Mesendoderm (in vitro differentiated cells): ENCODE measurements at regions not wholly inside any gene's neighbourhood (a gene's known extent, or its start where the extent isn't known, plus 50 kb on each side); places are given as distances from the start of the nearest gene placed in this dataset.
A peak's percentile ranks its signal among the peaks of the same experiment; 100 is the strongest.

Experiments
- DNase-seq: peaks from one replicate; pipeline ENCODE4 v3.0.0; 2013
- H2AK5ac ChIP-seq: 2 replicates; pipeline ENCODE4 v1.6.1; 2013; ENCODE audit warnings: low read length, inconsistent platforms
- H2BK120ac ChIP-seq: 2 replicates; pipeline ENCODE4 v1.6.1; 2013; ENCODE audit warnings: low read depth, mild to moderate bottlenecking, low read length, moderate library complexity, mixed read lengths
- H2BK15ac ChIP-seq: replicated peaks from 2 replicates; pipeline ENCODE4 v1.6.1; 2013; ENCODE audit warnings: low read depth, mild to moderate bottlenecking, moderate library complexity
- H2BK5ac ChIP-seq: 2 replicates; pipeline ENCODE4 v1.6.1; 2013; ENCODE audit warnings: low read length, inconsistent platforms
- H3K18ac ChIP-seq: 2 replicates; pipeline ENCODE4 v1.6.1; 2013; ENCODE audit warnings: mild to moderate bottlenecking, low read length, mixed read lengths
- H3K23ac ChIP-seq: one replicate; pipeline ENCODE4 v1.6.1; 2013; ENCODE audit warnings: low read length
- H3K27ac ChIP-seq: 2 replicates; pipeline ENCODE4 v1.5.1; 2013; ENCODE audit warnings: low read depth, mild to moderate bottlenecking, inconsistent platforms, low read length, moderate library complexity
- H3K27me3 ChIP-seq: 2 replicates; pipeline ENCODE4 v1.6.1; 2013; ENCODE audit warnings: low read length, control low read depth, mild to moderate bottlenecking, inconsistent platforms; ENCODE audit not compliant: insufficient read depth, poor library complexity
- H3K36me3 ChIP-seq: 2 replicates; pipeline ENCODE4 v1.6.1; 2013; ENCODE audit warnings: low read length, inconsistent platforms; ENCODE audit not compliant: control insufficient read depth, insufficient read depth
- H3K4ac ChIP-seq: one replicate; pipeline ENCODE4 v1.6.1; 2013; ENCODE audit warnings: low read depth, mild to moderate bottlenecking, low read length, moderate library complexity
- H3K4me1 ChIP-seq: 2 replicates; pipeline ENCODE4 v1.6.1; 2013; ENCODE audit warnings: low read depth, low read length, inconsistent platforms; ENCODE audit not compliant: control insufficient read depth
- H3K4me2 ChIP-seq: 2 replicates; pipeline ENCODE4 v1.6.1; 2013; ENCODE audit warnings: low read length
- H3K4me3 ChIP-seq: 2 replicates; pipeline ENCODE4 v1.5.1; 2013; ENCODE audit warnings: mild to moderate bottlenecking, low read length
- H3K56ac ChIP-seq: one replicate; pipeline ENCODE4 v1.6.1; 2013; ENCODE audit warnings: low read length
- H3K79me1 ChIP-seq: 2 replicates; pipeline ENCODE4 v1.6.1; 2013; ENCODE audit warnings: low read length, inconsistent platforms
- H3K79me2 ChIP-seq: 2 replicates; pipeline ENCODE4 v1.6.1; 2013; ENCODE audit warnings: mild to moderate bottlenecking, low read length; ENCODE audit not compliant: control insufficient read depth, insufficient read depth
- H3K9ac ChIP-seq: 2 replicates; pipeline ENCODE4 v1.6.1; 2013; ENCODE audit warnings: low read length, inconsistent platforms
- H4K5ac ChIP-seq: one replicate; pipeline ENCODE4 v1.6.1; 2013; ENCODE audit warnings: low read length
- H4K8ac ChIP-seq: one replicate; pipeline ENCODE4 v1.6.1; 2013; ENCODE audit warnings: low read depth, mild to moderate bottlenecking, control low read depth, low read length, moderate library complexity
- WGBS: extraction: QIAGEN DNeasy Blood & Tissue Kit; methylation state at CpG from one replicate; pipeline ENCODE4 v1.1.7; 2013; ENCODE audit warnings: low lambda C conversion rate, missing lambda C conversion rate; ENCODE audit not compliant: insufficient coverage; ENCODE audit errors: extremely low coverage; 5-methylcytosine and 5-hydroxymethylcytosine counted together

- no CpG with 5 or more reads among the region's 1 CpG for WGBS
Observed at GRCh38 chr12:77226368-77226767, 161.0 kb upstream of the E2F7 start.

DNA sequence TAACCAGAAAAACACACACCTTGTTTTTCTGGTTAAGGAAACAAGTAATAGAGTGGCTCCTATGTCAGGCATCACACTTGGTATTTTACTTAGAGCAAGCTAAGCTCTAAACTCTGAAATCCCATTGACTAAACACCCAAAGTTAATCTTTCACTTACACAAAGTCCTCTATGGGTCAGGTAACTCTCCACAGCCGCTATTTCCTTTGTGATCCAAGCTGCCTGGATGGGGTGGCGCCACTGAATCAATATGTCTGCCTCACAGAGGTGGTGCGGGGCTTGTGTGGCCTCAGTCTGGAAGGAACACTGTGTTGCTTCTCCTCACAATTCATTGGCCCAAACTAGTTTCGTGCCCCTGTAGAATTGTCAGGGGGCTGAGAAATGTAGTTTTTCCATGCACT is 160.0 kb upstream of the E2F7 start:
- Histone ChIP-seq H3K56ac (no peak overlapping the region), H2BK15ac (no peak overlapping the region), H3K79me1 (no peaks in the 10 kb centered on the region), H3K27me3 (no peaks in the 10 kb centered on the region), H3K23ac (no peak overlapping the region), H3K9ac (no peak overlapping the region), H3K4me3 (no peak overlapping the region), H2BK120ac (no peak overlapping the region), H4K5ac (no peak overlapping the region), H3K4me2 (no peak overlapping the region), H3K4me1 (peaks cover 2% of the 10 kb centered on the region), H3K79me2 (no peaks in the 10 kb centered on the region), H2AK5ac (no peak overlapping the region), H3K36me3 (no peaks in the 10 kb centered on the region), H3K27ac (no peak overlapping the region), H3K18ac (no peak overlapping the region), H4K8ac (no peak overlapping the region), H3K4ac (no peak overlapping the region), H2BK5ac (no peak overlapping the region)
- no CpG with 5 or more reads among the region's 4 CpGs for WGBS
- no peak for DNase-seq

More at GRCh38 chr12:77226368-77226767, 161.0 kb upstream of the E2F7 start:
- H3K4me2 ChIP-seq = no peak overlapping the region
- H2AK5ac ChIP-seq = no peak overlapping the region
- no peak overlapping the region for H3K4ac ChIP-seq
- no peak overlapping the region for H3K4me3 ChIP-seq
- H3K27ac ChIP-seq = no peak overlapping the region
- no peaks in the 10 kb centered on the region for H3K36me3 ChIP-seq
- no peak for DNase-seq
- H3K27me3 ChIP-seq = no peaks in the 10 kb centered on the region
- no peaks in the 10 kb centered on the region for H3K79me1 ChIP-seq
- H3K56ac ChIP-seq = no peak overlapping the region
- H3K23ac ChIP-seq = no peak overlapping the region
- peaks cover 2% of the 10 kb centered on the region for H3K4me1 ChIP-seq
- no peak overlapping the region for H2BK120ac ChIP-seq
- no peak overlapping the region for H2BK15ac ChIP-seq
- H3K9ac ChIP-seq = no peak overlapping the region
- H3K79me2 ChIP-seq = no peaks in the 10 kb centered on the region
- H4K5ac ChIP-seq = no peak overlapping the region
- no peak overlapping the region for H3K18ac ChIP-seq
- no peak overlapping the region for H2BK5ac ChIP-seq
- H4K8ac ChIP-seq = no peak overlapping the region

DNA sequence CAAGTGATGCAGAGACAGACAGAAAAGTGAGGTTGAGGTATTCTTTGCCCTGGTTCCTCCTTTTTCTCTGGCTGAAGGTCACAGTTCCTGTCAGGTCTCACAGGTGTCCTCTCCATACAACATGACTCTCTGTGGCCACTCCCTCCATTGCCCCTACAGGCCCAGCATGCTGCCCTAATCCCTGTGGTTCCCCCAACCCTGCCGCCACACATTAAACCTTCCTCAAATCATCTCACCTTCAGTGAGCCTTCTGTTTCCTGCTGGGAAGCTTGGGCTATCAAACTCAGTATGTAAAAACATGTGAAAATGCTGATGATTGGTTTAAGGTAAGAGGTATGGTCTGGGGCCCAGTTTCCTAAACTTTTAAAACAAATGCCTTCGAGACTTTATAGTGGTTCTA is 159.0 kb upstream of the E2F7 start:
- no peak overlapping the region for H4K8ac ChIP-seq
- no peak overlapping the region for H2AK5ac ChIP-seq
- H4K5ac ChIP-seq = no peak overlapping the region
- H3K27me3 ChIP-seq = no peaks in the 10 kb centered on the region
- no CpG with 5 or more reads among the region's 2 CpGs for WGBS
- DNase-seq = peak; percentile 61
- H3K4me1 ChIP-seq = peaks cover 2% of the 10 kb centered on the region
- H2BK5ac ChIP-seq = no peak overlapping the region
- H3K56ac ChIP-seq = no peak overlapping the region
- no peak overlapping the region for H2BK15ac ChIP-seq
- no peaks in the 10 kb centered on the region for H3K79me1 ChIP-seq
- H3K4ac ChIP-seq = no peak overlapping the region
- H3K4me2 ChIP-seq = no peak overlapping the region
- H3K79me2 ChIP-seq = no peaks in the 10 kb centered on the region
- H3K9ac ChIP-seq = no peak overlapping the region
- H3K4me3 ChIP-seq = no peak overlapping the region
- H3K18ac ChIP-seq = no peak overlapping the region
- H3K27ac ChIP-seq = no peak overlapping the region
- H3K36me3 ChIP-seq = no peaks in the 10 kb centered on the region
- no peak overlapping the region for H3K23ac ChIP-seq
- H2BK120ac ChIP-seq = no peak overlapping the region

- Histone ChIP-seq H3K18ac (no peak overlapping the region), H2AK5ac (no peak overlapping the region), H3K9ac (no peak overlapping the region), H3K79me2 (no peaks in the 10 kb centered on the region), H3K4me1 (no peaks in the 10 kb centered on the region), H4K8ac (no peak overlapping the region), H3K23ac (no peak overlapping the region), H3K27me3 (no peaks in the 10 kb centered on the region), H2BK5ac (no peak overlapping the region), H3K27ac (no peak overlapping the region), H3K4me2 (no peak overlapping the region), H3K4ac (no peak overlapping the region), H3K36me3 (no peaks in the 10 kb centered on the region), H2BK15ac (no peak overlapping the region), H4K5ac (no peak overlapping the region), H3K4me3 (no peak overlapping the region), H3K56ac (no peak overlapping the region), H3K79me1 (no peaks in the 10 kb centered on the region), H2BK120ac (no peak overlapping the region)
- WGBS = no CpG with 5 or more reads among the region's 2 CpGs
- DNase-seq = no peak
Observed at GRCh38 chr12:77222336-77222735, 157.0 kb upstream of the E2F7 start.

GRCh38 chr12:77220586-77220985 is 155.2 kb upstream of the E2F7 start:
- Histone ChIP-seq H3K56ac (no peak overlapping the region), H3K4ac (no peak overlapping the region), H4K5ac (no peak overlapping the region), H2BK15ac (no peak overlapping the region), H3K23ac (no peak overlapping the region), H3K79me2 (no peaks in the 10 kb centered on the region), H3K4me2 (no peak overlapping the region), H2BK120ac (no peak overlapping the region), H3K9ac (no peak overlapping the region), H3K36me3 (no peaks in the 10 kb centered on the region), H3K18ac (no peak overlapping the region), H4K8ac (no peak overlapping the region), H3K27ac (no peak overlapping the region), H3K79me1 (no peaks in the 10 kb centered on the region), H3K27me3 (no peaks in the 10 kb centered on the region), H3K4me3 (no peak overlapping the region), H3K4me1 (no peaks in the 10 kb centered on the region), H2BK5ac (no peak overlapping the region), H2AK5ac (no peak overlapping the region)
- no peak for DNase-seq
- no CpG with 5 or more reads among the region's 1 CpG for WGBS

DNA sequence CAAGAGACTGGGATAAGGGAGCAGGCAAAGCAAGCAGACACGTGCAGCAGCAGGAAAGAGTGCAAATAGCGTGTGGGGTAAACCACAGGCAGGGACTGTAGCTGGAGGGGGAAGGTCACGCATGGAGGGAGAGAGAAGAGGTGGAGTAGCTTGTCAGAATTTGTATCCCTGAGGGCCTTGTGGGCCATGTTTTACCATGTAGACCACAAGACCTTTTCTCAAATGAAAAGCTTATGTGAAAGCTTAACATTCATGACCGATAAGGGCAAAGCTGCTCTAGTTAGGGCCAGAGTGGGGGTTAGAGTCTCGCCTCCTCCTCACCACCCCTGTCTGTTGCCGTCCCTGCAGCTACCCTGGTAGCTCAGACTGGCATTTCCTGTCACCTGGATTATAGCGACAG is 152.9 kb upstream of the E2F7 start:
- Histone ChIP-seq H3K23ac (no peak overlapping the region), H3K4me1 (no peaks in the 10 kb centered on the region), H3K79me1 (no peaks in the 10 kb centered on the region), H2BK120ac (no peak overlapping the region), H3K56ac (no peak overlapping the region), H3K79me2 (no peaks in the 10 kb centered on the region), H2BK5ac (no peak overlapping the region), H4K5ac (no peak overlapping the region), H3K4me3 (no peak overlapping the region), H3K18ac (no peak overlapping the region), H2BK15ac (no peak overlapping the region), H3K27me3 (no peaks in the 10 kb centered on the region), H3K27ac (no peak overlapping the region), H3K36me3 (no peaks in the 10 kb centered on the region), H2AK5ac (no peak overlapping the region), H3K4me2 (no peak overlapping the region), H3K4ac (no peak overlapping the region), H4K8ac (no peak overlapping the region), H3K9ac (no peak overlapping the region)
- DNase-seq = no peak
- no CpG with 5 or more reads among the region's 7 CpGs for WGBS
